HEK293 (cell line): ENCODE measurements at regions not wholly inside any gene's neighbourhood (a gene's known extent, or its start where the extent isn't known, plus 50 kb on each side); places are given as distances from the start of the nearest gene placed in this dataset.

Experiments used
- AEBP2 ChIP-seq: fragments of 450-650 bp; formaldehyde crosslinking; IDR thresholded peaks from 2 replicates; pipeline ENCODE4 v1.5.1; 2016; ENCODE audit warnings: missing biosample characterization, missing genetic modification characterization, borderline replicate concordance
- CTCF ChIP-seq: fragments of 450-650 bp; formaldehyde crosslinking; IDR thresholded peaks from 2 replicates; pipeline ENCODE4 v1.5.1; 2016; ENCODE audit warnings: missing biosample characterization, missing genetic modification characterization
- REPIN1 ChIP-seq: fragments of 450-650 bp; formaldehyde crosslinking; IDR thresholded peaks from 2 replicates; pipeline ENCODE4 v1.5.1; 2017; ENCODE audit warnings: missing biosample characterization, missing genetic modification characterization, low read depth
- REST ChIP-seq: fragments of 450-650 bp; formaldehyde crosslinking; IDR thresholded peaks from 2 replicates; pipeline ENCODE4 v1.5.1; 2016; ENCODE audit warnings: missing biosample characterization, missing genetic modification characterization
- TRIM28 ChIP-seq: IDR thresholded peaks from 2 replicates; pipeline ENCODE4 v1.6.1; 2011; ENCODE audit warnings: low read length, control low read depth, borderline replicate concordance
- ZBTB11 ChIP-seq: fragments of 450-650 bp; formaldehyde crosslinking; conservative IDR thresholded peaks from 2 replicates; pipeline ENCODE4 v1.5.1; 2016; ENCODE audit warnings: low read depth, missing biosample characterization, missing genetic modification characterization
- ZBTB21 ChIP-seq: fragments of 450-650 bp; formaldehyde crosslinking; IDR thresholded peaks from 2 replicates; pipeline ENCODE4 v1.5.1; 2017; ENCODE audit warnings: missing biosample characterization, missing genetic modification characterization
- ZNF513 ChIP-seq: fragments of 450-650 bp; IDR thresholded peaks from 2 replicates; pipeline ENCODE4 v1.5.1; 2018; ENCODE audit warnings: missing biosample characterization, missing genetic modification characterization
- ZNF623 ChIP-seq: fragments of 450-650 bp; formaldehyde crosslinking; IDR thresholded peaks from 2 replicates; pipeline ENCODE4 v1.5.1; 2016; ENCODE audit warnings: missing biosample characterization, missing genetic modification characterization
- ZNF639 ChIP-seq: fragments of 450-650 bp; formaldehyde crosslinking; IDR thresholded peaks from 2 replicates; pipeline ENCODE4 v1.5.1; 2016; ENCODE audit warnings: missing biosample characterization, missing genetic modification characterization

- no peak for TF ChIP-seq CTCF (tag by site-specific recombination)
- TF ChIP-seq REPIN1, result no peak
- no peak for TF ChIP-seq ZBTB11 (tag by site-specific recombination)
- TF ChIP-seq ZNF639 (tag by site-specific recombination), result no peak
- TF ChIP-seq ZNF623 (tag by site-specific recombination), result no peak
- no peak for TF ChIP-seq AEBP2 (tag by site-specific recombination)
- TF ChIP-seq TRIM28, result no peak
- no peak for TF ChIP-seq ZBTB21 (tag by site-specific recombination)
- TF ChIP-seq ZNF513 (tag by site-specific recombination), result no peak
- no peak for TF ChIP-seq REST
Observed at GRCh38 chr13:111909501-111909900, 157.4 kb upstream of the SOX1 start.
